IPS-18c (cell line): ENCODE measurements at regions not wholly inside any gene's neighbourhood (a gene's known extent, or its start where the extent isn't known, plus 50 kb on each side); places are given as distances from the start of the nearest gene placed in this dataset.
"Not testable (repeated sequence)": the region's sequence is repeated elsewhere in the genome, so short reads cannot be mapped to it uniquely, and the experiment has no call there.

Experiments
- H3K4me3 ChIP-seq: 2 replicates; pipeline ENCODE4 v1.7.0; 2013; ENCODE audit warnings: low read depth, mild to moderate bottlenecking, low read length, moderate library complexity; ENCODE audit not compliant: insufficient read depth
- H3K9me3 ChIP-seq: one replicate; pipeline ENCODE4 v1.6.1; 2013; ENCODE audit warnings: mild to moderate bottlenecking, low read length, moderate library complexity; ENCODE audit not compliant: control insufficient read depth, insufficient read depth

DNA sequence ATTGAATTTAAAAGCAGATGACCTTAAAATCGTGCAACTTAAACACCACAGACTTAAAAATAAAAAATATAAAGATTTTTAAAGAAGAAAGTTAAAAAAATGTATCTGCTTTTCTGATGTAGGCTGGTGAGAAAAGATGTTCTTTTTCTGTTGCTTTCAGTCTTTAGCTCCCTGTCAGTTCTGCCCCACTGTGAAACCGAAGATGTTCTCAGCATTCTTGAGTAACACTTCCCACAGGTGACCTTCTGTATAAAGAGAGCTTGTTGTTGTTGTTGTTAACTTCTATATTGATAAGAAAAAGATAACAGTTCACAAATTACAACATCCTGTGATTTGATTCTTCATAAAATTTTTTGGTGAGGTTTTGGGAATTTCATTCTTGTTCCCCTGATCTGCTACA, 377.9 kb upstream of the RGS6 start:
- H3K4me3 ChIP-seq = no peak overlapping the region
- H3K9me3 ChIP-seq = no peaks in the 10 kb centered on the region

DNA sequence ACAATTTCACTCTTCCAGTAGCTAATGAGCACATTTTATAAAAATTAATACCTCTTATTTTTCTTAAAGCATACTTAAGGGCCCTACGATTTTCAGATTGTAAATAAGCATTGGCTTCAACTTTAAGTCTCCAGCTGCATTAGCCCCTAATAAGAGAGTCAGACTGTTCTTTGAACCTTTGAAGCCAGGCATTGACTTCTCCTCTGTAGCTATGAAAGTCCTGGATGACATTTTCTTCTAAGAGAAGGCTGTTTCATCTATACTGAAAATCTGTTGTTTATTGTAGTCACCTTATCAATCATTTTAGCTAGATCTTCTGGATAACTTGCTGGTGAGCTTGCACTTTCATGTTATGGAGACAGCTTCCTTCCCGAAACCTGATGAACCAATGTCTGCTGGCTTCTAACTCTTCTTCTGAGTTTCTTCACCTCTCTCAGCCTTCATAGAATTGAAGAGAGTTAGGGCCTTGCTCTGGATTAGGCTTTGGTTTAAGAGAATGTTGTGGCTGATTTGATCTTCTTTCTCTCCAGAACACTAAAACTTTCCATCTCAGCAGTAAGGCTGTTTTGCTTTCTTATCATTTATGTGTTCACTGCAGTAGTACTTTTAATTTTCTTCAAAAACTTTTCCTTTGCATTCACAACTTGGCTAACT, 377.1 kb upstream of the RGS6 start:
- Histone ChIP-seq H3K4me3 (no peak overlapping the region), H3K9me3 (no peaks in the 10 kb centered on the region)

DNA sequence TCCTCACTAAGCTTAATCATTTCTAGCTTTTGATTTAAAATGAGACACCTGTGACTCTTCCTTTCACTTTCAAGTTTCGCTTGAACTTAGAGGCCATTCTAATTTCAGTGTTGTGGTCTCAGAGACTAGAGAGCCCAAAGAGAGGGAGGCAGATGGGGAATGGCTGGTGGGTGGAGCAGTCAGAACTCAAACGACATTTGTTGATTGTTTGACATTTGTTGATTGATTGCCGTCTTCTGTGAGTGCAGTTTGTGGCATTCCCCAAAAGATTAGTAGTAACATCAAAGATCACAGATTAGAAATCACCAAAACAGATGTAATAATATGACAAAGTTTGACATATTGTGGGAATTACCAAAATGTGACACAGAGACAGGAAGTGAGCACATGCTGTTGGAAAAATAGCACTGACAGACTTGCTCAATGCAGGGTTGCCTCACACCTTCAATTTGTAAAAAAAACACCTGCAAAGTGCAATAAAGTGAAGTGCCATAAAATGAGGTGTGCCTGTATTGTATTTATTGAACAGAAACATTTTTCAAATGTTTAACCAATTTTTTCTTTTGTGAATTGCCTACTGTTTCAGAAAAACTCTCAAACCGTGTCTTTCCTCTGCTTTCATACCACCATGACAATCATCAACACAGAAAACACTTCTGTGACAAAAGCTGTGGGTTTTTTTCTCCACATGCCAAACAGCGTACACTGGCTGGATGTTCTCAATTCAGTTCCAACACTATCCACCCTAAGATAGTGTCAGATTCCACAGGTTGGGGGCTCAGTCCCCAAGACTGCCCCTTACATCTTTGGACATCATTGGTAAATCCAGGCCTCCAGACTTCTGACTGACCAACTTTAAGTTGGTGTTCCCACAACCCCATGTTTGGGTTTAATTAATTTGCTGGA, 376.3 kb upstream of the RGS6 start:
- H3K4me3 ChIP-seq = no peak overlapping the region

DNA sequence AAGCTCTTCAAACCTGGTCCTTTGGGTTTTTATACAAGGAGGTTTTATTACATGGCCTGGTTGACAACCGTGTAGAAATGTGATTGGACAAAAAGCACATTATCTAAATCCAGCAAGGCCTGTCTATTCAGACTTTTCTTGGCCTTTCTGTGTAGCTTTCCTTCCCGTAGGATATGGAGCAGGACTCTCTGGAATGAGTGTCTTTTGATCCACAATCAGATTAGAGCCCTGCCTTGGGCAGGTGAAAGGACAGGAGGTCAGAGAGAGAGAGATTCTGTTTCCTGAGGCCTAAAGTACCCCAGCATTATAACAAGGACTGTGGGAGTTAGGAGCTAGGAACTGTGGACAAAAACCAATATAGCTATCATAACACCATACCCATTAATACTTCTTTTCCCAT, 375.5 kb upstream of the RGS6 start:
- H3K4me3 ChIP-seq = no peak overlapping the region
- no peaks in the 10 kb centered on the region for H3K9me3 ChIP-seq

More for the DNA sequence above, 376.3 kb upstream of the RGS6 start:
- H3K9me3 ChIP-seq = no peaks in the 10 kb centered on the region

DNA sequence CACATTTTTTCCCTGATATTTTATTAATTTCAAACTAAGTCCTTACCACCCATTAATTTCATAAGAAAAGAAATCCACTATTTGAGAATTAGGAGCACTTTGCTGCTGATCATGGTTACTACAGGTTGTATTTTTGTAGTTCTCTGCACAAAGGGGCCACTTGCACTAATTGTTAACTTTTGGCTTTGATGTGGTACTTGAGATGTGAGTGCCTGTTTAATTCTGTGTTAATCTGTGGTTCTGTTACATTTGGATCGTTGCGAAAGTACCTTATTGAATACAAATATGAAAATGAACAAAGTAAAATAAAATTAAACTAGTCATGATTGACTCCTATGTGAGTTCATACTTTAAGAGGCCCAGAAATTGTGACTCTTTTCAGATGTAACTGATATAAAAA, 374.9 kb upstream of the RGS6 start:
- H3K4me3 ChIP-seq = no peak overlapping the region
- H3K9me3 ChIP-seq = no peaks in the 10 kb centered on the region

DNA sequence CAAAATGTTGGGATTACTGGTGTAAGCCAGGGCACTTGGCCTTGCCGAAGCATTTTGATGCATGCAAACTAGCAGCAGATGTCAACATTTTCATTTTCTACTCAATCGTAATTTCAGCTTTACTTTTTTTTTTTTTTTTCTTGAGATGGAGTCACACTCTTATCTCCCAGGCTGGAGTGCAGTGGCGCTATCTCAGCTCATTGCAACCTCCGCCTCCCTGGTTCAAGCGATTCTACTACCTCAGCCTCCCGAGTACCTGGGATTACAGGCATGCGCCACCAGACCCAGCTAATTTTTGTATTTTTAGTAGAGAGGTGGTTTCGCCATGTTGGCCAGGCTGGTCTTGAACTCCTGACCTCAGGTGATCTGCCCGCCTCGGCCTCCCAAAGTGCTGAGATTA, 373.3 kb upstream of the RGS6 start:
- H3K4me3 ChIP-seq, H3K9me3 ChIP-seq: not testable (repeated sequence)

DNA sequence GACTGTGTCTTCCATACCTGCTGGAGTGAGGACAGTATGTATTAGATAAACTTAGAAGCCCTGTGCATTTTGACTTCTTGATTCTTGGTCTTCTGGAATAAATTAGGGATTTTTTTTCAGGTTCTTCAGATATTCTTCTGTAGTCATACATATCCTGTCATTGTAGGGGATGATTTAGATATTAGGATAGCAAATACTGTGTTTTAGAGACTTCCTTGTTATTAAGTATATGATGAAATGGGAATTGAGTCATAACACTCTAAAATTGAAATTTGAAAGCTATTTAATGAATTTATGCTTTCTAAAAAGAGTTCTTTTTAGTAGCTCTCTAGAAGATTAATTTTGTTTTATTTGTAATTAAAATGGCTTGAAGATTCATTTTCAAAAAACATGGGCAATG, 371.5 kb upstream of the RGS6 start:
- H3K9me3 ChIP-seq = no peaks in the 10 kb centered on the region
- H3K4me3 ChIP-seq = no peak overlapping the region

DNA sequence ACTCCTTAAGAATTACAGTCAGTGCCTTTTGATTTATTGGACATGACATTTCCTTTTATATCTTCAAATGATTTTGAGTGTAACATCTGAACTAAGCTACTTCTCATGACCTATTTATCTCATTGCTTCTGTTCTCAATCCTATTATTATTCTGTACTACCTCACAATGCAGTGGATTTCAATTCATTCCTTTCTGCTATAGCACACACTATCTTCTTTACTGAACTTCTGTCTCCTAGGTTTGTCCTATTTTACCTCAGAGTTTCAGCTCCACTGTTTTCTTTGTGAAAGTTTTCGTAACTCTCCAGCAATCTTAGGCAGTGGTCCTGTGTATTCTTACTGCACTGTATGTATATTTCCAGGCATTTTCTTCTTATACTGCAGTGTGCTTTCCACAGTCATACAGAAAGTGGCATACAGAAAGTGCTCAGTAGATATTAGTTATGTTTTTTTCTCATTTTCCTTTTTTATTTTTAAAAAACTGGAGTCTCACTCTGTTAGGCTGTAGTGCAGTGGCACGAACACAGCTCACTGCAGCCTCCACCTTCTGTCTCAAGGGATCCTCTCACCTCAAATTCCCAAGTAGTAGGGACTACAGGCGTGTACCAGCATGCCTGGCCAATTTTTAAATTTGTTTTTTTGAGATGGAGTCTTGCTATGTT, 368.6 kb upstream of the RGS6 start:
- Histone ChIP-seq H3K4me3 (no peak overlapping the region), H3K9me3 (no peaks in the 10 kb centered on the region)

DNA sequence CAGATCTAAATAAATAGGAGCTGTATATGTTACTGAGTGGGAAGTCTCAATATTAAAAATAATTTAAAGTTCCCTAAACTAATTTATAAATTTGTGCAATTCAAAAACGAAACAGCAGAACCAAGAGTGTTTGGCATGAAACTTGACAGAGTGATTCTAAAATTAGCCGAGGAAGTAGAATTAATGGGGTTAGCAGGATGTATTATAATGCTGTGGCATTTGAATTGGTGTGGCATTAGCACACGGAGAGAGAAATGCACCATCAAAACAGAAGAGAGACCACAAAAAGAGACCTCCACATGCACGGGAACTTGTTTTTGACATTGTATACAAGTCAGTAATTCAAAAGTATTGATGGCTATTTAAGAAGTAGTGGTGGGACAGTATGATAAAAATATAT, 366.0 kb upstream of the RGS6 start:
- no peak overlapping the region for H3K4me3 ChIP-seq
- no peaks in the 10 kb centered on the region for H3K9me3 ChIP-seq

DNA sequence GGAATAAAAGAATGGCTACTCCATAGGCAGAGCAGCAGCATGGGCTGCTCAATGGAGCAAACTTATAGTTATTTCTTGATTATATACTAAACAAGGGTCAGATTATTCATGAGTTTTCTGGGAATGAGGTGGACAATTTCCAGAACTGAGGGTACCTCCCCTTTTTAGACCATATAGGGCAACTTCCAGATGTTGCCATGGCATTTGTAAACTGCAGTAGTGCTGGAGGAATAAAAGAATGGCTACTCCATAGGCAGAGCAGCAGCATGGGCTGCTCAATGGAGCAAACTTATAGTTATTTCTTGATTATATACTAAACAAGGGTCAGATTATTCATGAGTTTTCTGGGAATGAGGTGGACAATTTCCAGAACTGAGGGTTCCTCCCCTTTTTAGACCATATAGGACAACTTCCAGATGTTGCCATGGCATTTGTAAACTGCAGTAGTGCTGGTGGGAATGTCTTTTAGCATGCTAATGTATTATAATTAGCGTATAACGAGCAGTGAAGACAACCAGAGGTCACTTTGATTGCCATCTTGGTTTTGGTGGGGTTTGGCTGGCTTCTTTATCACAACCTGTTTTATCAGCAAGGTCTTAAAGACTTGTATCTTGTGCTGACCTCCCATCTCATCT, 364.6 kb upstream of the RGS6 start:
- not testable (repeated sequence) for H3K9me3 ChIP-seq, H3K4me3 ChIP-seq

DNA sequence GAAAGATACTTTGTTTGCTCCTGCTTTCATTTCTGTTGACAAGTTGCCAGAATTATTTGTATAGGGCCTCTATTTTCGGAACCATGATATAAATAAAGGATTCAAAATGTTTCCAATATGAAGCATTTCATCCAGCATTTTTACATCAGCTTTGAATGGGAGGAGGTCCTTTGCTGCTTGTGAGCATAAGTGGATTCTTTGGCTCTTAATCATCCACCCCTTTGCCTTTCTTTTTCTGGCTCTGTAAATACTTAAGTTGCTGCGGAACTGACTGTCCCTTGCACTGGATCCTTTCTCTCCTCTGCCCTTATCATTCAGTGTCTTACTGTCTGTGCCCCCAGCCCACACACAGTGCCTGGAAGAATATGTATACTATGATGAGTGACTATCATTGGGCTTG, 357.3 kb upstream of the RGS6 start:
- Histone ChIP-seq H3K9me3 (no peaks in the 10 kb centered on the region), H3K4me3 (no peak overlapping the region)

DNA sequence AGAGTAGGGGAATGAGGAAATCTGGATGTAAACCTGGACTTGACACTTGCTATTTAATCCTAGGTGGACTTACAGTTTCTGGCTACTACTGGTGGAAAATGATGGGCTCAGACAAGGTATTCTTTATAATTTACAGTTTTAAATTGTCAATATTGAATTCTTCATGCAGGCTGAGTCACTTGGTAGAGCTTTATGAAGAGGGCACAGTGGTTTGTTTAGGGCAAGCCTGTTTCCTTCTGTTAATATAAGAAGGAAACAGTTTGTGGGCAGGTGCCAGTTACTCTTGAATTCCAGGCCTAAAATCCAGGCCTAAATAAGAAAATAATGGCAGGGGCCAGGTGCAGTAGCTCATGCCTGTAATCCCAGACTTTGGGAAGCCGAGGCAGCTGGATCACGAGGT, 355.8 kb upstream of the RGS6 start:
- no peaks in the 10 kb centered on the region for H3K9me3 ChIP-seq
- no peak overlapping the region for H3K4me3 ChIP-seq

DNA sequence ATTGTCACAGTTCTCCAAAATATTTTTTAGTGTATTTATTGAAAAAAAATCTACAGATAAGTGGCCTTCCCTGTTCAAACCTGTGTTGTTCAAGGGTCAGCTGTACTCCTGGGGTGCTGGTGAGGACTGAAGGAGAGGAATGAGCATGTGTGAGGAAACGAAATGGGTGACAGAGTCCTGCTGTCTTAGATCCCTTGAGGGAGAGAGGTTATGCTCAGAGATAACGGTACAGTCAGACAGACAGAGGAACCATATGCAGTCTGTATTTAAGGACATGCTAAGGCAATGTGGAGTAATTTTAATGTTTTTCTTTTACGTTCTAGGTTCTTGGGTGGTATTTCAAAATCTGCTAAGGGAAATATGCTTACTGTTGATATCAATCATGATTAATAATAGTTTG, 352.9 kb upstream of the RGS6 start:
- H3K4me3 ChIP-seq = no peak overlapping the region

DNA sequence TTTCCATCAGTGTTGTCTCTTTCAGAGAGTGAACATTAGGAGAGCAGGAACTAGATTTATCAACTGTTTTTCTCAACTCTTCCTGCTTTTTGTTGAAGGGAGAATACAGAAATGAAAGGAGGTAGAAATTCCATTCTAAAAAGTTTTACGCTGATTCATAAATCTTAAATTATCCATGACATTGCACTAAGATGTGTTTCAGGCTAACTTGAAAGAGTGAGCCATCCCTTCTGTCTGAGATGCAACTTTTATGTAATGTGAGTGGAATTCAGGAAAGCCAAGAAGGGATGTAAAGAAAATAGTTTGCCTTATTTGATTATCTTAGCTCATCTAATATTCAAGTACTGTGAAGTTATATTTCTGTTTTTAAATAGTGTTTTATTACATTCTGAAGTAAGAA, 349.5 kb upstream of the RGS6 start:
- Histone ChIP-seq H3K9me3 (no peaks in the 10 kb centered on the region), H3K4me3 (no peak overlapping the region)

More for the DNA sequence above, 352.9 kb upstream of the RGS6 start:
- no peaks in the 10 kb centered on the region for H3K9me3 ChIP-seq

DNA sequence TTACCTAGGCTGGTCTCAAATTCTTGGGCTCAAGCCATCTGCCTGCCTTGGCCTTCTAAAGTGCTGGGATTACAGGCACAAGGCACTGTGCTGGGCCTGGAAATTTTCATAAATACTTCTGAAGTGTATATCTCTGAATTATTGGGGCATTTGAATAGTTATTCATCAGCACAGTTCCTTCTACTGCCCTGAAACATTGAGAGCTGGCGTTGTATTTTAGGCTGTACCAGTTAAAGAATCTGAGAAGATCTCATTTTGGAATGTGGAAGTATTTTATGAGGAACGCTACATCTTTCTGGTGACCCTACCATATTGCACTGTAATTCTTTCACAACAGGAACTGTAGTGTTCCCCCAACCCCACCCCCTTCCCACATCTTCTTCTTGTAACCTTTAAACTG, 349.0 kb upstream of the RGS6 start:
- Histone ChIP-seq H3K4me3 (no peak overlapping the region), H3K9me3 (no peaks in the 10 kb centered on the region)

DNA sequence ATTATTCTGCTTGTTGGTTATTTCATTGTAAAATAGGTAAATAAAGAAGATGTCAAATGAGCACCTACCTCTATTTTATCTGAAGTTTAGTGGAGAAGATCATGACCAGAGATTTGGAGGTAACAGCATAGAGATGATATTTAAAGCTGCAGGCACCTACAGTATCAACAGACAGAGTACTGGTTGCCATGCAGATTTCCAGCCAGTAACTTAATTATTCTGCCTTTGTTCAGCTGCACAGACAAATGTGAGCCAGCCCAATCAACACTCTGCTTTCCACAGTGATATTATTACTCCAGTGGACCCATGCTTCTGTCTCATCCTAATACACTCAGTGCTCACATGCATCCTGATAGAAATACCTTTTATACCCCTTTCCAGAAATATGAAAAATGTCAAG, 348.5 kb upstream of the RGS6 start:
- Histone ChIP-seq H3K9me3 (no peaks in the 10 kb centered on the region), H3K4me3 (no peak overlapping the region)

DNA sequence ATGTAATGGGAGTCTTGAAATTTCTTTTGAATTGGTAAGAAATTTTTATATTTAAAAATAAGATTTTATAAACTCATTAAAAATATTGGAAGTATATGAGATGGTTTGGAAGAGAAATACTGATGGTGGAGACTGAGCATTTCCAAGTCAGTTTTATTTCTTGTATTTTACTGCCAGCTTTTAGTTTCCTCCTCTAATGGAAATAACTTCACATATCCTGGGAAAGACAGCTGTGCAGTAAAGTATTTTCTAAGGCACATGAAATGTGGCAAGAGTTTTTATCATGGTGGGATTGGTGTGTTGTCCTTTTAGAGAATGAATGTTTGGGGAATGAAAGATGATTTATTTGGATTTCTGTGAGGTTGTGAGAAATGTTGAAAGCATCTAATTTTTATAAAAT, 346.9 kb upstream of the RGS6 start:
- Histone ChIP-seq H3K4me3 (no peak overlapping the region), H3K9me3 (no peaks in the 10 kb centered on the region)
